Epidermal melanocyte (primary cell): ENCODE measurements at regions not wholly inside any gene's neighbourhood (a gene's known extent, or its start where the extent isn't known, plus 50 kb on each side); places are given as distances from the start of the nearest gene placed in this dataset.

Experiments
- DNase-seq: peaks from one replicate; pipeline ENCODE4 v3.0.0; 2011; ENCODE audit warnings: low spot score; ENCODE audit not compliant: insufficient read length

- no peak for DNase-seq
These were observed 526.0 kb downstream of the EPM2A start for GRCh38 chr6:145209272-145209671.

- no peak for DNase-seq
These were observed 522.5 kb downstream of the EPM2A start for GRCh38 chr6:145212813-145213212.

GRCh38 chr6:145213614-145214013, 521.7 kb downstream of the EPM2A start:
- no peak for DNase-seq

- DNase-seq, result no peak
These were observed 520.8 kb downstream of the EPM2A start for GRCh38 chr6:145214570-145214969.

- DNase-seq, result no peak
These were observed 510.9 kb downstream of the EPM2A start for GRCh38 chr6:145224450-145224849.

- DNase-seq, result no peak
These were observed 509.8 kb downstream of the EPM2A start for GRCh38 chr6:145225500-145225899.

GRCh38 chr6:145227593-145227992, 507.7 kb downstream of the EPM2A start:
- DNase-seq, result no peak

- no peak for DNase-seq
These were observed 506.2 kb downstream of the EPM2A start for GRCh38 chr6:145228962-145229582.

- no peak for DNase-seq
These were observed 501.4 kb downstream of the EPM2A start for GRCh38 chr6:145233955-145234354.

- DNase-seq, result no peak
These were observed 500.1 kb downstream of the EPM2A start for GRCh38 chr6:145235207-145235606.

- no peak for DNase-seq
These were observed 496.5 kb downstream of the EPM2A start for GRCh38 chr6:145238787-145239186.

- no peak for DNase-seq
These were observed 494.3 kb downstream of the EPM2A start for GRCh38 chr6:145241039-145241438.

- DNase-seq, result no peak
These were observed 493.6 kb downstream of the EPM2A start for GRCh38 chr6:145241721-145242120.

- no peak for DNase-seq
These were observed 490.8 kb downstream of the EPM2A start for GRCh38 chr6:145244349-145245100.

- no peak for DNase-seq
These were observed 490.2 kb downstream of the EPM2A start for GRCh38 chr6:145245119-145245518.

GRCh38 chr6:145247692-145248419, 487.5 kb downstream of the EPM2A start:
- no peak for DNase-seq

- no peak for DNase-seq
These were observed 484.9 kb downstream of the EPM2A start for GRCh38 chr6:145250436-145250835.

GRCh38 chr6:145252737-145253136, 482.6 kb downstream of the EPM2A start:
- no peak for DNase-seq

- no peak for DNase-seq
These were observed 480.5 kb downstream of the EPM2A start for GRCh38 chr6:145254649-145255401.

GRCh38 chr6:145257704-145258103, 477.6 kb downstream of the EPM2A start:
- DNase-seq, result no peak

- DNase-seq, result no peak
These were observed 477.2 kb downstream of the EPM2A start for GRCh38 chr6:145258122-145258521.
